Stimulated activated CD4-positive, alpha-beta T cell treated with anti-CD3 and anti-CD28 coated beads, Interleukin-4, amount 100 ng/mL, for 24 hours (primary cell): ENCODE measurements at regions not wholly inside any gene's neighbourhood (a gene's known extent, or its start where the extent isn't known, plus 50 kb on each side); places are given as distances from the start of the nearest gene placed in this dataset.
"Not testable (repeated sequence)": the region's sequence is repeated elsewhere in the genome, so short reads cannot be mapped to it uniquely, and the experiment has no call there.

Source experiments
- DNase-seq: peaks from one replicate; pipeline ENCODE4 v3.0.0-alpha.2; 2020

GRCh38 chr12:28063355-28063880 is 90.9 kb upstream of the PTHLH start:
- no peak for DNase-seq

DNA sequence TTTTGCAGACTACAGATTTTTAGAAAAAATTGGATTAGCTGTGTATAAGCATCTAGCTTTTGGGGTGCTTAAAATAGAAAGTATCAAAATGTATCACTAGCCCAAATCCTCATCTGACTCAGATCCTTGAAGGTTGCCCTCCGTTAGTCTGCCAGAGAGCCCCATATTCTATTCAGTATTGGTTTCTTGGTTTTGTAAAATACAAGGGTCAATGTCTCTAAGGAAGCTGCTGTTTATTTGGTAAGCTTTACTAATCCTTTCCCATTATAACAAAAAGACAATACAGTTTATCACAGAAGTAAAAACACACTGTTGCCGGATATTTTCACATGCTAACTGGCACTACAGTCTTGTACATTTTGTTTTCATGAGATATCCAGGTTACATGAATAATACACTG is 92.8 kb upstream of the PTHLH start:
- DNase-seq, result no peak

DNA sequence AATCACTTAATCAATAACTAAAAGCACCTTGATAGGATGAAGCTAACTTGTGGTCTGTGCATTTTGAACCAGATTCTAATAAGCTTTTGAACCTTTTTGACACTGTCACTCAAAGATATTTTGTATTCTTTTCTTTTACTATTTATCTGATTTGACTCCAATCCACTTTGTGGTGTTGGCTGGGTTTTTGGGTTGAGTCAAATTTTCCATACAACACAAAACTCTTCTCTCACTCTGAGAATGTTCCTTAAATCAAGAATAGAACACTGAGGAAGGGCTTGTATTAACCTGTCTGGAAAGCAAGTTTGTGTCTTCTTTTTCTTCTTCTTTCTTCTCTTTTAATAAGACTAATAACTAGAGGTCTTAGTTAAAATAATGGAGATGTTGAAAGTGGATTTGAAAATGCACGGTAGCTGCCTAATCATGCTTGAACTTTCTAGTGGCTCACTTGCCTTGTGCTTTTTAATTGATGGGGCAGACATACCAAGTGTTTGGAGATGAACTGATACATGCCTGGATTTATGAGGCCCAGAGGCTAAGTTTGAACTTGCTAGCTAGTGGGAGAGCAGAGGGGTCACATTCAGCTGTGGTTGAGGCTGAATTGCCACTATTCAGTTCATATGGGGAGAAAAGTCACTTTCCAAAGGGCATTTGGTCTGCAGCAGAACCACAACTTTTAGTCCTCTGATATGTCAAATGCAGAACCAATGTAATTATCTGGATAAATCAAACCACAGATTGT is 93.5 kb upstream of the PTHLH start:
- no peak for DNase-seq

- DNase-seq, result no peak
These were observed 94.3 kb upstream of the PTHLH start for GRCh38 chr12:28066879-28067278.

DNA sequence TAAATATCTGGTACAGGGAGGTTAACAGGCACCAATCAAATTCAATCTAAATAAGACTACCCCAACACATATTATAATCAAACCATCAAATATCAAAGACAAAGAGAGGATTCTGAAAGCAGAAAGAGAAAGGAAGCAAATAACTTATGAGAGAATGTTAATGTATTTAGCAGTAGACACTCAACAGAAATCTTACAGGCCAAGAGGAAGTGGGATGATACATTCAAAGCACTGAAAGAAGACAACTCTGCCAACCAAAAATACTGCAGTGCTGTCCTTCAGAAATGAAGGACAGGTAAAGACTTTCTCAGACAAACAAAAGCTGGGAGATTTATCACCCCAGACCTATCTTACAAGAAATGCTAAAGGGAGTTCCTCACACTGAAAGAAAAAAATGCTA is 95.9 kb upstream of the PTHLH start:
- no peak for DNase-seq

GRCh38 chr12:28079539-28079938 is 107.0 kb upstream of the PTHLH start:
- no peak for DNase-seq

GRCh38 chr12:28082096-28082495 is 108.2 kb upstream of the CCDC91 start:
- no peak for DNase-seq

DNA sequence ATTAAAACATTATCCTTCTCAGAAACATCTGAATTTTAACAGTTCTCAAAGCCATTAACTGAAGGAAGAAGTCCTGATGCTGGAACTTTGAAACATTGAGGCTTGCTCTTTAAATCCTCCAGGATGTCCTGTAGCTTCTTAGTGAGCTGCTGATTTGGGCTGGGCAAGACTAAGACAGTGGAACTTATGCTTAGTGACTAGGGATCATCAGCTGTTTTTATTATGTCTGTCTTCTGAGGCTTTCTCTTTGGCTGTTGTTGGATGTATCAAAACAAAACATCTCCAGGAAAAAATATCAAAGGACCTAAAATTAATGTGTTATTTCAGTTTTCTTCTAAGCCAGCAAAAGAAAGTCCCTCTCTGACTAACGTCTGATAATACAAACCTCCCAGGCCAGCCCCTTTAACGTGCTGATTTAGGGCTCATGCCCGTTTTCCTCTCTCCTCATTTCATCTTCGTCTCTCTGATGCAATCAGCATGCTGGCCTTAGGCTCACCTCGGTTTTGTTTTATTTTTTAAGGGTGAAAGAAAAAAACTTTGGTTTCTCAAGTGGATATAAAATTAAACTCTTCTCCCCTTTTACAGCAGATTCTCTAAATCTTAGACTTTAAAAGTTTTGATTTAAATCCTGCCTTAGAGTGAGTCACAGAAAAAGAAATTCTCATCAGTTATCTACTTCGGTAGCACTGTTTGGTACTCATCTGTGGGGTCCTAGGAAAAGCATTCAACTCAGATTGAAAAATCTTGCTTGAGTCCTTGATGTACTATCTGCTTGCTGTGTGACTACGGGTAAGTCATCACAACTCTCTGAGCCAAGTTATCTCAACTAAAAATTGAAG is 106.2 kb upstream of the CCDC91 start:
- no peak for DNase-seq

GRCh38 chr12:28086521-28087155 is 103.6 kb upstream of the CCDC91 start:
- no peak for DNase-seq

GRCh38 chr12:28088566-28089272 is 101.5 kb upstream of the CCDC91 start:
- DNase-seq, result no peak

DNA sequence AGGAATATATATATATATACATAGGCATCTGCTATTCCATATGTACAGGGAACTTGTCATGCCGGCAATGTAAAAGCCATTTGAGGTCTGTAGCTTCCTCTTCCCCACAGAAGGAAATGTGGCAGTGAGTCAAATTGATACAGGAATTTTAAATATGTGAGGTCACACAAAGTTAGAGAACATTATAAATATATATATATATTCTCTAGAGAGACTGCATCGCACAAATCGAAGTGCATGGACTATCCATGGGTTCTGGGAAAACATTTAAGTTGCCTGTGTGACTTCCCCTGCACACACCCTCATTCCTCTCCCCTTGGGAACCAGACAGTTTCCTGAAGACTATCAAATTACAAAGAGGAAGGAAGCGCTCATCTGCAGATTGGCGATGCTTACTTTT is 100.9 kb upstream of the CCDC91 start:
- DNase-seq, result no peak

DNA sequence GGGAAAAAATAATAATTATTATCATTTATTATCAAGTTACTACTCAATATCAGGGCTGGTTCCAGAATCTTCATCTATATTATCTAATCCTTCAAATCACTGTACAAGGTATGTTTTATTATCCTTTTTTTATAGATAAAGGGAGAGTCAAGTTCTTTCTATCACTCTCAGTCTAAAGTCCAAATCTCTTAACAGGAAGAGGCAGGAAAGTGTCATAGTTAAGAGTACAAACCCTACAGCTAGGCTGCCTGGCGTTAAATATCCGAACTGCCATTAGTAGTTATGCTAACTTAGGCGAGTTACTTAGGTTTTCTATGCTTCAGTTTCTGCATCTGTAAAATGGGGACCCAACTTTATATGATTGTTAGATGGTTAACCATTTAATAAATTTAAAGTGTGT is 99.4 kb upstream of the CCDC91 start:
- no peak for DNase-seq

GRCh38 chr12:28092396-28092795 is 97.9 kb upstream of the CCDC91 start:
- DNase-seq, result no peak

GRCh38 chr12:28096649-28097048 is 93.6 kb upstream of the CCDC91 start:
- DNase-seq, result no peak

GRCh38 chr12:28097221-28097620 is 93.0 kb upstream of the CCDC91 start:
- no peak for DNase-seq

DNA sequence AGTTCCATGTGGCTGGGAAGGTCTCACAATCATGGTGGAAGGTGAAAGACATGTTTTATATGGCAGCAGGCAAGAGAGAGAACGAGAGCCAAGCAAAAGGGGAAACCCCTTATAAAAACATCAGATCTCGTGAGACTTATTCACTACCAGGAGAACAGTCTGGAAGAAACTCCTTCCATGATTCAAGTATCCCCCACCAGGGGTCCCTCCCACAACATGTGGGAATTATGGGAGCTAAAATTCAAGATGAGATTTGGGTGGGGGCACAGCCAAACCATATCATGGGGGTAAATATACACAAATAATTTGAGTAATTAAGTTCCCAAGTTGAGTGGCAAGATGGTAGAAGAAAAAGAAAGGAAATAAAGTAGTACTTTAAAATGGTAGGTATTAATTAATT is 91.0 kb upstream of the CCDC91 start:
- not testable (repeated sequence) for DNase-seq

DNA sequence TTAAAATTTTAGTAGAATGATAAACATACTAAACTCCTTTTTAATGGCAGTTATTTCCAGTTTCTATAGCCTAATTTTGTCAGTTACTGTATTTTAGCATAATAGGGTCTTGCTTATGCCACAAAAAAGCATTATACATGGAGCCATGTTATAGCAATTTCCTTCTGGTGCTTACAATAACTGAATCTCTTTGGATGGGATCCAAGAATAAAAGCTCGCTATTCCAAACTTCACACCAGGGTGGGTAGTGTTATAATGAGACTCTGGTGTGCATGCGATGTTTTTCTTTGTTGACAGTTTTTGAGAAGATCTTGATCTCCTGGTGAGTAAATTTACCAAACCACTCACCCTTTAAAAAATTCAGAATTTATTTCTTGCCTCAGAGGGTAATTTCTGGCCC is 90.4 kb upstream of the CCDC91 start:
- no peak for DNase-seq

- DNase-seq, result no peak
These were observed 89.5 kb upstream of the CCDC91 start for GRCh38 chr12:28100717-28101116.

DNA sequence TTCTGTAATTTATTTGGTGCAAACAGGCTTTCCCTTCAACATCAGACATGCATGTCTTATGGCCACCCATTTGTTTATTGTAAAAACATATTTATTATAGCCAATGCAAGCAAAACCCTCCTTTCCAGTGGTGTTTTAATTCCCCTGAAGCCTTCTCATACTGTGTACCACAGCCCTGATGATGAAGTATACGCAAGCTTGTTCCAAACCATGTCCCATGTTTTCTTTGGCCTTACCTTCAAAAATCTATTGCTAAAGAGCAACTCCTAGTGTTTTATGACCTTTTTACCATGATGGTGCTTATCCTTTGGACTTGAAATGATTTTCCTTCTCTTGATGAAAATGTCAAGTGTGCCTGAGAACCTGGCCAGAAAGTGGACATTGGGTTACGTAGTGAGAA is 85.9 kb upstream of the CCDC91 start:
- DNase-seq, result no peak

DNA sequence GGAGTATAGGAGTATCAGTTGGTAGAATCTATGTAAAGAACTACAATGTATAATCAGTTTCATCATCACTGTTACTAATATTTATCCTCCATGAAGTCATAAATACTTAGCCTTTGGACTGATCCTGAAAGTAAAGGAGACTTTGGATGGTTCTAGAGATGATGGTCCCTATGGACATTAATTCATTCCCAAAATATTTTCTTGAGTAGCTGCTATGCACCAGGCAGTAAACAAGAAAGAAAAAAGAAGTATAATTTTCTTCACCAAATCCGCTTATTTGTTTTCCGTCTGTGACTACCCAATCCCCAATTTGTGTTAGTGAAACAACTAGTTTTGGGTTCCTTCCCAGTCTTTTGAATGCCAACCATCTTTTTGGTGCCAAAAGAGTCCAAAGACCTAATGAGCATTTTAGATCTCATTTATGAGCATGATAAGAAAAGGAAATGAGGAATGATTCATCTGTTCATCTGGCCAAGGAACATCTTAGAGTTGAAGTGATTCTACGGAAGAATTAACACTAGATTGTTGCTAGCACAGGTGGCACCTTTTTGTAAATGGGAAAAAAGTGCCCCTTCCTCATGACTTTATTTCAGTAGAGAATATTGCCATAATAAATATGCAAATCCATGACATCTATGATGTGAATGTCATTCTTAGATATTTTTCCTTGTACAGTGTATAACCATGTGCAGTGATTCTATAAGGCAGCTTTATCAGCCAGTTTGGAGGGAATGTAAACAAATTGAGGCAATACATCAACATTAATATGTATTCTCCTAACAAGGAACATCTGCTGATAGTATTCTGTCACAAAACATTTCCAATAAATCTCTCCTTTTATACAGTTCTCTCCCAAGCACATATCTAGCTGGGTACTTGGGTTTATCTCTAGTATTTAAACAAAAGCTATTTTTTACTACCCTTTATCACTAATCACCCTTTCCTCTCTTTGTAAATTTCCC is 85.1 kb upstream of the CCDC91 start:
- DNase-seq, result no peak

GRCh38 chr12:28107679-28108078 is 82.6 kb upstream of the CCDC91 start:
- DNase-seq, result no peak

DNA sequence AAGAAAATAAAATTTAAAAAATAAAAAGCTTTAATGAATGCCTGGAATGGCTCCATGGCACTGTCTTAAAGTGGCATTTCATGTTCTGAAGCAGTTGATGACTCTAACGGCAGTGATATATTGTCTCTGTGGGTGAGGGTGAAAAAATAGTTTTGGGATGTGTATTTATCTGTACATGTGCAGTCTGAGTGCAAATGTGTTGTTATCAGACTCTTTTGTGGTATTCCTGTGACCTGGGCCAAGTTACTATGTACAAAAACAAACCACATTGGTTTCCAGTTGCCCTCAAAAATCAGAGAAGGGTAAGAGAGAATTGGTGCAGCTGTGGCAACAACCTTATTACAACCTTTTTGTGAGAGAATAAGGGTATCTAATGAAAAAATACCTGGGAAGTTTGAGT is 81.7 kb upstream of the CCDC91 start:
- no peak for DNase-seq
